Esophagus squamous epithelium (tissue), 4 donors: ENCODE measurements at regions not wholly inside any gene's neighbourhood (a gene's known extent, or its start where the extent isn't known, plus 50 kb on each side); places are given as distances from the start of the nearest gene placed in this dataset.

Experiments used
- CTCF ChIP-seq, 6 experiments: fragments of 450-650 bp in 4 of 6; fragments of 200-600 bp in 2 of 6; sonication (generic) in 2 of 6; IDR thresholded peaks; one replicate each; pipeline ENCODE4 v1.5.1; 2016 to 2019; ENCODE audit warnings: antibody characterized with exemption in 6 of 6, mild to moderate bottlenecking in 4 of 6, moderate library complexity in 4 of 6
- POLR2A ChIP-seq, 4 donors: fragments of 450-650 bp; IDR thresholded peaks; one replicate each; pipeline ENCODE4 v1.6.1; 2017; ENCODE audit warnings: antibody characterized with exemption in 4 of 4, mild to moderate bottlenecking in 4 of 4, moderate library complexity in 3 of 4

- TF ChIP-seq CTCF (IDR thresholded peaks at IDR 0.05) (no peak), POLR2A (IDR thresholded peaks at IDR 0.05) (no peak)
Measured at GRCh38 chr11:103779054-103779453, 257.4 kb upstream of the DDI1 start.
